ENCODE measurements at regions not wholly inside any gene's neighbourhood (a gene's known extent, or its start where the extent isn't known, plus 50 kb on each side); places are given as distances from the start of the nearest gene placed in this dataset.

- ATAC-seq: no peak
- TF ChIP-seq ARNTL (CRISPR knock-in tag; IDR thresholded peaks at IDR 0.05; ENCODE audit: borderline replicate concordance, low read depth): no peak
These were observed 86.7 kb upstream of the PALMD start for GRCh38 chr1:99559166-99559565.

GRCh38 chr1:99560207-99561040 is 85.5 kb upstream of the PALMD start:
- TF ChIP-seq ZNF565 (CRISPR knock-in tag; conservative IDR thresholded peaks at IDR 0.05; ENCODE audit: low read depth) (no peak), GLIS3 (CRISPR knock-in tag; IDR thresholded peaks at IDR 0.05) (no peak), RARB (CRISPR knock-in tag; IDR thresholded peaks at IDR 0.05) (no peak), PPARA (CRISPR knock-in tag; IDR thresholded peaks at IDR 0.05; ENCODE audit: borderline replicate concordance) (no peak), ISL1 (CRISPR knock-in tag; IDR thresholded peaks at IDR 0.05) (no peak), SNAI2 (CRISPR knock-in tag; IDR thresholded peaks at IDR 0.05) (no peak), ZFP3 (CRISPR knock-in tag; IDR thresholded peaks at IDR 0.05) (no peak), CREB5 (CRISPR knock-in tag; IDR thresholded peaks at IDR 0.05; ENCODE audit: low read depth) (no peak), ZNF8 (CRISPR knock-in tag; IDR thresholded peaks at IDR 0.05) (no peak), ARNTL (CRISPR knock-in tag; IDR thresholded peaks at IDR 0.05; ENCODE audit: borderline replicate concordance, low read depth) (no peak), CSDC2 (CRISPR knock-in tag; IDR thresholded peaks at IDR 0.05) (no peak), BACH2 (CRISPR knock-in tag; IDR thresholded peaks at IDR 0.05; ENCODE audit: borderline replicate concordance) (no peak), OSR1 (CRISPR knock-in tag; IDR thresholded peaks at IDR 0.05) (no peak)
- TF ChIP-seq, protein P1, sequence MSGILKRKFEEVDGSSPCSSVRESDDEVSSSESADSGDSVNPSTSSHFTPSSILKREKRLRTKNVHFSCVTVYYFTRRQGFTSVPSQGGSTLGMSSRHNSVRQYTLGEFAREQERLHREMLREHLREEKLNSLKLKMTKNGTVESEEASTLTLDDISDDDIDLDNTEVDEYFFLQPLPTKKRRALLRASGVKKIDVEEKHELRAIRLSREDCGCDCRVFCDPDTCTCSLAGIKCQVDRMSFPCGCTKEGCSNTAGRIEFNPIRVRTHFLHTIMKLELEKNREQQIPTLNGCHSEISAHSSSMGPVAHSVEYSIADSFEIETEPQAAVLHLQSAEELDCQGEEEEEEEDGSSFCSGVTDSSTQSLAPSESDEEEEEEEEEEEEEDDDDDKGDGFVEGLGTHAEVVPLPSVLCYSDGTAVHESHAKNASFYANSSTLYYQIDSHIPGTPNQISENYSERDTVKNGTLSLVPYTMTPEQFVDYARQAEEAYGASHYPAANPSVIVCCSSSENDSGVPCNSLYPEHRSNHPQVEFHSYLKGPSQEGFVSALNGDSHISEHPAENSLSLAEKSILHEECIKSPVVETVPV (CRISPR knock-in tag; IDR thresholded peaks at IDR 0.05): no peak
- TF ChIP-seq, protein P2, sequence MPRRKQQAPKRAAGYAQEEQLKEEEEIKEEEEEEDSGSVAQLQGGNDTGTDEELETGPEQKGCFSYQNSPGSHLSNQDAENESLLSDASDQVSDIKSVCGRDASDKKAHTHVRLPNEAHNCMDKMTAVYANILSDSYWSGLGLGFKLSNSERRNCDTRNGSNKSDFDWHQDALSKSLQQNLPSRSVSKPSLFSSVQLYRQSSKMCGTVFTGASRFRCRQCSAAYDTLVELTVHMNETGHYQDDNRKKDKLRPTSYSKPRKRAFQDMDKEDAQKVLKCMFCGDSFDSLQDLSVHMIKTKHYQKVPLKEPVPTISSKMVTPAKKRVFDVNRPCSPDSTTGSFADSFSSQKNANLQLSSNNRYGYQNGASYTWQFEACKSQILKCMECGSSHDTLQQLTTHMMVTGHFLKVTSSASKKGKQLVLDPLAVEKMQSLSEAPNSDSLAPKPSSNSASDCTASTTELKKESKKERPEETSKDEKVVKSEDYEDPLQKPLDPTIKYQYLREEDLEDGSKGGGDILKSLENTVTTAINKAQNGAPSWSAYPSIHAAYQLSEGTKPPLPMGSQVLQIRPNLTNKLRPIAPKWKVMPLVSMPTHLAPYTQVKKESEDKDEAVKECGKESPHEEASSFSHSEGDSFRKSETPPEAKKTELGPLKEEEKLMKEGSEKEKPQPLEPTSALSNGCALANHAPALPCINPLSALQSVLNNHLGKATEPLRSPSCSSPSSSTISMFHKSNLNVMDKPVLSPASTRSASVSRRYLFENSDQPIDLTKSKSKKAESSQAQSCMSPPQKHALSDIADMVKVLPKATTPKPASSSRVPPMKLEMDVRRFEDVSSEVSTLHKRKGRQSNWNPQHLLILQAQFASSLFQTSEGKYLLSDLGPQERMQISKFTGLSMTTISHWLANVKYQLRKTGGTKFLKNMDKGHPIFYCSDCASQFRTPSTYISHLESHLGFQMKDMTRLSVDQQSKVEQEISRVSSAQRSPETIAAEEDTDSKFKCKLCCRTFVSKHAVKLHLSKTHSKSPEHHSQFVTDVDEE (CRISPR knock-in tag; IDR thresholded peaks at IDR 0.05): no peak
- ATAC-seq: no peak

DNA sequence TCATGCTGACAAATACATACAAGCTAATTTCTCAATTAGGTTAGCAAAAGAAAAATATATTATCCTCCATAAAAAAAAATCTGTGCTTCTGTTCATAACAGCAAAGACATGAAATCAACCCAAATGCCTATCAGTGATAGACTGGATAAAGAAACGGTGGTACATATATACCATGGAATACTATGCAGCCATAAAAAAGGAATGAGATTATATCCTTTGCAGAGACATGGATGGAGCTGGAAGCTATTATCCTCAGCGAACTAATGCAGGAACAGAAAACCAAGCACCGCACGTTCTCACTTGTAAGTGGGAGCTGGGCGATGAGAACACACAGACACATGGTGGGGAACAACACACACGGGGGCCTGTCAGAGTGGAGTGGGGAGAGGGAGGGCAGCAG is 84.0 kb upstream of the PALMD start:
- peak; percentile 42; the same call in 1 of the 2 replicates for TF ChIP-seq ZNF8 (CRISPR knock-in tag; IDR thresholded peaks at IDR 0.05)
- no peak for TF ChIP-seq ISL1 (CRISPR knock-in tag; IDR thresholded peaks at IDR 0.05)
- ATAC-seq: no peak

DNA sequence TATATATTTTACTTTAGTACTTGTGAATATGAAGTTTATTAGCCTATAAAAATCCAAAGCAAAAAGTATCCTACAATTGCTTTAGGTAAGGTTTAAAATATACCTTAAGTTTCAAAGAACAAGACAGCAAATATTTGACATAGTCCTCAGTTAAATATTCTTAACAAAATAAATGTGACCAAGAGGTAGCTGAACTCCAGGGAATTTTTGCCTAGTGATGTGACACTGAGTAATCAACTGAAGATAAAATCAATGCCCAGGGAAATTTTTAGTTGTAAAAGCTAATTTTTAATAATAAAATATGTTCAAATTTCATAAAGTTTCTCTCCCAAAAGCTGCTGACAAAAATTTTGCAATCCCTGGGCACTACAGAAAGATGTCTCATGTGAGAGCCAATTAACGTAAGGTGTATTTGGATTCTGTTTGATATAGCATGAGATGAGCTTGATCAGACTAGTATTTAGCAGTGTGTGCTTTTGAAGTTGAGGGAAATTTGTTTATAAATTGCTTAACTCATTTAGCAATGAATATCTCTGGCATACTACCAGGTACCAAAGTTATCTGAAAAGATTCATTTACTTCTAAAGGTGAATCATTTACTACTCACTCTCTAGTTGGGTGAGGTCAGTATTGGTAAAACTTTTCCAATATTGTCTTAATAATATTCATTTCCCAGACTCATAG is 80.2 kb upstream of the PALMD start:
- no peak for ATAC-seq
- no peak for TF ChIP-seq POU6F1 (CRISPR knock-in tag; IDR thresholded peaks at IDR 0.05; ENCODE audit: borderline replicate concordance, low read depth)
- no peak for TF ChIP-seq ZFP3 (CRISPR knock-in tag; IDR thresholded peaks at IDR 0.05)
- TF ChIP-seq ISL1 (CRISPR knock-in tag; IDR thresholded peaks at IDR 0.05): no peak

DNA sequence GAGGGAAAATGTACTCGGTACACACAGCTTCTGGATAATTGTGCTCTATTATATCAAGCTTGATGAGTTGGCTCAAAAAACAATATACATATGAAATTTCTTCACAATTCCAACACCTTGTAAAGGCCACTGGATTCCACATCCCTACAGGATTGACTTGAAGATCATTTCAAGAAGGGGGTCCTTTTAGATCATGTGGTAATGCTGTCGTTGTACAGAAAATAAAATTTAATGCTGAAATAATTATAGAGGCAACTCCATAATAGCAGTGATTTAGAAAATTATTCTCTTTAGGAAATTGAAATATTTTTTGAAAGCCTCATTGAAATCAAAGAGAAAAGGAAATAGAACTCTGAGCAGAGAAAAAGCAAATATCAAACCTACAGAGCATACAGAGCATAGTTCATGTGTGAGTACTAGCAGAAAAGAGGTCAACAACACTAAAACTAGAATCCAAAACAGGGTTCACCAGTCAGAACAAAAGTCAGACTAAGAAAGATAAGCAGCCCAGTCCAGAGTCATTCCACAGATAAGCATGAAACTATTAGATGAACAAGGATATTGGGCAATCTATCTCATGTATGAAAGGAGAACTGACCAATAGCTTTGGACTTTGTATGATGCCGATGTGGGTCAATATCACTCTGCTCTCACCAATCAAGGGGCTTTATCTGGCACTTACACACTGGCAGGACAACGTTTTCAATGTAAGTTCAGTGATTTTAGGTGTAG is 79.5 kb upstream of the PALMD start:
- no peak for ATAC-seq
- TF ChIP-seq TOX (CRISPR knock-in tag; IDR thresholded peaks at IDR 0.05; ENCODE audit: borderline replicate concordance): no peak
- TF ChIP-seq, protein P1 (CRISPR knock-in tag; IDR thresholded peaks at IDR 0.05): no peak
- TF ChIP-seq ARNTL (CRISPR knock-in tag; IDR thresholded peaks at IDR 0.05; ENCODE audit: borderline replicate concordance, low read depth): no peak
- TF ChIP-seq ISL1 (CRISPR knock-in tag; IDR thresholded peaks at IDR 0.05): no peak
- TF ChIP-seq ZFP30 (CRISPR knock-in tag; IDR thresholded peaks at IDR 0.05): no peak
- no peak for TF ChIP-seq PPARA (CRISPR knock-in tag; IDR thresholded peaks at IDR 0.05; ENCODE audit: borderline replicate concordance)
- no peak for TF ChIP-seq OSR1 (CRISPR knock-in tag; IDR thresholded peaks at IDR 0.05)
- TF ChIP-seq SNAI2 (CRISPR knock-in tag; IDR thresholded peaks at IDR 0.05): no peak
- TF ChIP-seq TCF4 (CRISPR knock-in tag; IDR thresholded peaks at IDR 0.05; ENCODE audit: borderline replicate concordance): no peak
- no peak for TF ChIP-seq ESRRG (CRISPR knock-in tag; IDR thresholded peaks at IDR 0.05)
- no peak for TF ChIP-seq ZNF70 (CRISPR knock-in tag; IDR thresholded peaks at IDR 0.05)

Measured in SK-N-SH treated with all-trans-retinoic acid at 6 μM for 48 hours (cell line).